ENCODE measurements at regions not wholly inside any gene's neighbourhood (a gene's known extent, or its start where the extent isn't known, plus 50 kb on each side); places are given as distances from the start of the nearest gene placed in this dataset.
"Not testable (repeated sequence)": the region's sequence is repeated elsewhere in the genome, so short reads cannot be mapped to it uniquely, and the experiment has no call there.

GRCh38 chr7:145434811-145435210 is 599.0 kb upstream of the TPK1 start:
- no peak for DNase-seq

GRCh38 chr7:145431834-145432233 is 596.0 kb upstream of the TPK1 start:
- no peak for DNase-seq

DNA sequence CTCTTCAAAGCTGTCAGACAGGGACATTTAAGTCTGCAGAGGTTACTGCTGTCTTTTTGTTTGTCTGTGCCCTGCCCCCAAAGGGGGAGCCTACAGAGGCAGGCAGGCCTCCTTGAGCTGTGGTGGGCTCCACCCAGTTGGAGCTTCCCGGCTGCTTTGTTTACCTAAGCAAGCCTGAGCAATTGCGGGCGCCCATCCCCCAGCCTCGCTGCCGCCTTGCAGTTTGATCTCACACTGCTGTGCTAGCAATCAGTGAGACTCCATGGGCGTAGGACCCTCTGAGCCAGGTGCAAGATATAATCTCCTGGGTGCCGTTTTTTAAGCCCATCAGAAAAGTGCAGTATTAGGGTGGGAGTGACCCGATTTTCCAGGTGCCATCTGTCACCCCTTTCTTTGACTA is 582.6 kb upstream of the TPK1 start:
- DNase-seq = not testable (repeated sequence)

DNA sequence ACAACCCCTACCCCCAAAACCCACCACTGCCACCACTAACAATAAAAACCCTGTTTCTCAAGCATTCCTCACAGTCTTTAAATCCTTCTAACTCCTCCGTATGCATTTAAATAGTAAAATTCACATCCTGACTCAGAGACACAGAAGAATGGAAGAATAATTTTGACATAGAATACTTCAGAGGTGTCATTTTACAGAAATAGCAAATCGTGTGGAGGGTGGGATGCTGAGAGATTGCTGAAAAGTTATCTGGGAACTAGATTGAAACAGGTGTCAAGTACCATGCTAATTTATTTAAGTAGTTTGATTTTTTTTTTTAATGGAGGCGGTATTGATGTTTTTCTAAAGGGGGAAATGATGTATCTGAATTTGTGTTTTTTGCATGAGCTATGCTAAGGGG is 575.2 kb upstream of the TPK1 start:
- no peak for DNase-seq

DNA sequence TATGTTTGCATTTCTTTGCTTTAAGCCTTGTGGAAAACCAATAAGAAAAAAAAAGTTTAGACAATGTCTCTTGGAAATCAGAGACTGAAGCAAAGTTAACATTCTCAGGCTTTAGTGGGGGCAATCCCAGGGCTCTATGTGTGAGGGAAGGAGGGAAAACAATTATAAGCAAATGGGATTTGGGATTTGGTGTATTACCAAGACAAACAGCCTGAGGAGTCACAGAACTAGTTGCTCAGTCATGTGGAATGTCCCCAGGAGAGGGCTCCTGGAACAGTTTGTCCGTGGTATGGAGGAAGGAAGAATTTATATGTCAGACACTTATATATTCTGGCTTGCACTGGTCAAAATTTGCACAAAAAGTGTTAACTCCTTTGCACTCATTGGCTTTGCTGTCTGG is 562.9 kb upstream of the TPK1 start:
- no peak for DNase-seq

DNA sequence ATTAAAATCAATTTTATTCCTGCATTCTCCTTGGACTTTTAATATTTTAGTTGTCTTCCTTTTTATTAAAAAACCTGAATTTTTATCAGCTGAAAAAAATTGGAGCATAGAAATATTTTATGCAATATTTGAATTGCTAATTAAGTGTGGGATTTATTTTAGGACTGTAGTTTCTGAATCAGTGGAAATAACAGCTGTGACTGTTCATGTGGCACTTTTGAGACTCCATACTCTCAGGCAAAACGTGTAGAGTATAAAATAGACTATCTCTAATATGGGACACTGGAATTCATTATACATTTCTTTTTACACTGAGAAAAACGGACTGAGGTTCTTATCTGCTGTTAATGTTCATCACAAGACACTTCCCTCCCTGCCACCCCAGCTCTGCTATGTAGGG is 558.3 kb upstream of the TPK1 start:
- DNase-seq = no peak

GRCh38 chr7:145382762-145383161 is 546.9 kb upstream of the TPK1 start:
- DNase-seq = no peak

DNA sequence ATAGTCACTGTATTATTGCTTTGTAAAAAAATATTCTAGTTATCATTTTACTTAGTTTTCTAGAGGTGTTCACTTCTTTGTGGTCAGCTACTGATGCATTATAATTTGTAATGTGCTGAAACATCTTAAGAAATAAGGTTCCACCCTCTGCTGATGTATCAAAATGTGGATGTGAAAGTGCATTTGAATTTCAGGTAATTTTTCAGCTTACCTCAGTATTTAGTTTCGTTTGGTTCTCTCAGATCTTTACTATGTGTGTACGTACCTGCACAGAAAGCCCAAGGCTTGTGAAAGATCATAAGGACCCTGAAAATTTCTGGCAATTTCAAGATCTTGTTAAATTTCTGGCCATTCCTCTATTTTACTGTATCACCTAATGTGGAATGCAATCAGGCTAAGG is 542.3 kb upstream of the TPK1 start:
- no peak for DNase-seq

- DNase-seq = no peak
These were observed 524.8 kb upstream of the TPK1 start for GRCh38 chr7:145360511-145361100.

DNA sequence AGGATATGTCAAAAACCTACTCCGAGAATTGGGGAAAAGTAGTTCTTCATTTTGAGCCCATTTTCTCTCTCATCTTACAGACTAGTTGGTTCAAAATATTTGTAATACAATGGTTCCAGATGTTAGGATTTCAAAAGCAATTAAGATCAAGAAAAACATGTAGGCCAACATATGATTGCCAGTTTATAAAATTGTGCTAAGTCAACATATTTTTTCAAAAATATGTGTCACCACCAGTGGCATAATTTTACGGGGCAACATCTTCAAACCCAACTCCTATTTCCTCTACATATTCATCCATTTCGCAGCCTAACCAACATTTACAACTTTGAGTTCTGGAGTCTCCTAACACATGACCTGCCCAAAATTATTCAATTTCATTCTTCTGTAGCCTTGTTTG is 514.5 kb upstream of the TPK1 start:
- no peak for DNase-seq

GRCh38 chr7:145349452-145349851 is 513.6 kb upstream of the TPK1 start:
- not testable (repeated sequence) for DNase-seq

GRCh38 chr7:145347271-145347670 is 511.4 kb upstream of the TPK1 start:
- no peak for DNase-seq

DNA sequence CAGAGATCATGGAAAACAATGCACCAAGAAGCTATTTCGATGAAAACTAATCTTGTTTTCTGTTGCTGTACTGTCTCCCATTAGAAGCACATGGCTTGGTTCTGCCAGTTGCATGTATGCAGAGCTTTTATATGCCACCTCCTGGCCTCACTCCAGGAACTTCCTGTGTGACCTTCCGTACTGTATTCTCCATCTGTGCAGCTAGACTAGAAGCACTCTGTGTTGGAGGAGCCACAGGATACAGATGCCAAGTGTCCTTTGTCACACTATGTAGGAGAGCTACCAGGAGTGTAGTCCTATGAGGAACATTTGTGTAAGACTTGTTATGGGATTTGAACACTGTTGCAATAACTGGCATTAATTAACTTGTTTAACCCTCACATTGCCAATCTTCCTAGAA is 503.5 kb upstream of the TPK1 start:
- DNase-seq = no peak

- DNase-seq = no peak
These were observed 495.7 kb upstream of the TPK1 start for GRCh38 chr7:145331522-145331921.

GRCh38 chr7:145331076-145331475 is 495.2 kb upstream of the TPK1 start:
- DNase-seq = no peak

- no peak for DNase-seq
These were observed 491.8 kb upstream of the TPK1 start for GRCh38 chr7:145327646-145328045.

DNA sequence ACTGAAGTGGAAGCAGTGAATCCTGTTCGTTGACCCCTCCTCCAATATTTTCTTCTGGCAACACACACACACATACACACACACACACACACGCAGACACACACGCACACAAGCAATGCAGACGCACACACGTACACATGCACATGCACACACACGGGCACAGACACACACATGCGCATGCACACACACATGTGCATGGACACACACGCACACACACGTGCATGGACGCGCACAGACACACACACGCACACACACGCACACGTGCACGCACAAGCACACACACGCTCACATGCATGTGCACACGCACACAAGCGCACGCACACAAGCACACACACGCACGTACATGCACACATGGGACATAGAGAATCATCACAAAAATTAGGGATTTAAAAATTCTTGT is 488.2 kb upstream of the TPK1 start:
- no peak for DNase-seq

DNA sequence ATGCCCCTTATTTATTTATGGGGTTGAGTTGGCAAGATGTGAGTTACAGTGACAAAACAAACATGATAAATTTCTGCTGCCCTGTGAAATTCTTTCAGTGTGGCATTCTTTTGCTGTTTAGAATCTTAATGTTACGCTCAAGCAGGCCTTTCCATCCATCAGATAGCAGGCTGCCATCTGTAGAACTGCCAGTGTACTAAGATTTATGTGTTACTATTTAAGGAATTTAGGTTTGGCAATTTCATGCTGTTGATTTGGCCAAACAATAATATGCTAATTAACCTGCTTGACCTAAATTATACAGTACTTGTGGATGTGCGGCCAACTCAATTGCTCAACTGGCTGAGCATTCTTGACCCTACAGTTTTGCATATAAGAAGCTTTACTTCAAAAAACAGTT is 477.7 kb upstream of the TPK1 start:
- DNase-seq = no peak

DNA sequence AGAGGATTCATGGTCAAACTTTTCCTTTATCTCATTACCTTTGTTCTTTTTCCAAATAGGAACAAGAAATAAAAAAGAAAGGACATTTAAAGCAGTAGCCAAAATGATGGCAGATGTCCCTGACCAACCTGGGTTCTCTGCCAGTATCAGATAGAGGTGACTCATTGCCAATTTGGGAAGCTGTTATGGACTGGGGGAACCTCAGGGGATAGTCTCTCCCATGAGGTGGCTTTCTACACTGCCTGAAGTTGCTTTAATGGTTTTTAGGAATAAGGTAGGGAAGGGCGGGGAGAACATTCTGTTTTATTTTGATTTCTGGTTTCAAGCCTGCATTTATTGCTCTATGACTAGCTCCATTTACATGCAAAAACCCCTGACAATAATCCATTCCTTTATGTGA is 457.9 kb upstream of the TPK1 start:
- DNase-seq = no peak

DNA sequence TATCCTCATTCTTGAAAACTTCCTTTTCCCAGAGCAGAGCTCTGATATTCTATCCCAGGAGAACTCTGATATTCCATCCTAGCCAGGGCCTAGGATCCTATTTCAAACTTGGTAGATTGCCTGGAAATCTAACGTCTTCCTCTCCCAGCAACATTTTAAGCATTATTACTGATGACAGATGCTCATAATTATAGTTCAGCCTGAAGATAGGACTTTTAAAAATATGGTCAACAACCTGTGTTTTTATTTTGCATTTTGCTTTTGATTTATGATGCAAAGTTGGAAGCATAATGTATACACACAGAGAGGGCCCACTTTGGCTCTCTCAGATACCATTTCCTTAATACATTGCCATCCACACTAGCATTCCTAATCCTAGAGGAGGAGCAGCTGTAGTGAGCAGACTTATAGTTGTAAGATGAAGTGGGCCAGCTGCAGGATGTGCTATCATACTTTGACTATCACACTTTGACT is 457.4 kb upstream of the TPK1 start:
- no peak for DNase-seq

DNA sequence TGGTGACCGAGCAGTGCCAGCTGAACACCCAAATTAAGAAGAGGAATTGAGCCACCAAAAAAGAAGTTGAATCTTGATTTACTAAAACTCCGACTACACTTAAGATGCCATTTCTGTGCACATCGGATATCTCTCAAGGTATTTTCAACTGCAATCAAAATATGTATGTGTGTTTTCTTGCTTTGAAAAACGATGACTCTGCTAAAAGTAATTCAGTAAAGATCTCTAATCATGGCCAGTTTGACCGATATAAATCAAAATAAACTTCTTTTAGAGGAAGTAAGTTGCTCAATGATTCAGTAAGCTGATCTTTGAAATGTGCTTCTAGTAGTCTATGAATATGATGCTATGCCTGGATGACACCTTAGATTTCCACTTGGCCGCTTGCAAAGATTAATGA is 453.5 kb upstream of the TPK1 start:
- no peak for DNase-seq

GRCh38 chr7:145276118-145276517 is 440.3 kb upstream of the TPK1 start:
- DNase-seq = no peak

- no peak for DNase-seq
These were observed 433.7 kb upstream of the TPK1 start for GRCh38 chr7:145269418-145270161.

GRCh38 chr7:145265180-145265579 is 429.3 kb upstream of the TPK1 start:
- DNase-seq = no peak

- no peak for DNase-seq
These were observed 428.0 kb upstream of the TPK1 start for GRCh38 chr7:145263886-145264285.

All from GF-D8 (cell line).